ENCODE measurements at regions not wholly inside any gene's neighbourhood (a gene's known extent, or its start where the extent isn't known, plus 50 kb on each side); places are given as distances from the start of the nearest gene placed in this dataset.
"Not testable (repeated sequence)": the region's sequence is repeated elsewhere in the genome, so short reads cannot be mapped to it uniquely, and the experiment has no call there.

DNA sequence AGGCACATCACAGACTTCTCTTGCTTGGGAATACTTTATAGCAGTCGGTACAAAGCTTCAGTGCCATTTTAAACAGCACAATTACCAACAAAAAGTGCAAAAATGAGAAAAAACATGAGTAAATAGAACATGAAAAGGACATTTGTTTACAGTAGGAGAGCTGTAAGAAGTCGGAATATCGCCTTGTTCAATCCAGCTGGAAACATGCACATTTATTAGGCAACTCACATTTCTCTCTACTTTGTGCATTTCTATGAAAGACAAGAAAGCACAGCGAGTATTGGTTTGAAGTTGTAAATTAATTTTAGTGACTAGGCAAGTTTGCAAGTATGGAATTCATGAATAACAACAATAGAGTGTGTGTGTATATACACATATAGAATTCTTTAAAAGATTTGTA, 484.7 kb downstream of the DACH1 start:
- DNase-seq, result no peak

DNA sequence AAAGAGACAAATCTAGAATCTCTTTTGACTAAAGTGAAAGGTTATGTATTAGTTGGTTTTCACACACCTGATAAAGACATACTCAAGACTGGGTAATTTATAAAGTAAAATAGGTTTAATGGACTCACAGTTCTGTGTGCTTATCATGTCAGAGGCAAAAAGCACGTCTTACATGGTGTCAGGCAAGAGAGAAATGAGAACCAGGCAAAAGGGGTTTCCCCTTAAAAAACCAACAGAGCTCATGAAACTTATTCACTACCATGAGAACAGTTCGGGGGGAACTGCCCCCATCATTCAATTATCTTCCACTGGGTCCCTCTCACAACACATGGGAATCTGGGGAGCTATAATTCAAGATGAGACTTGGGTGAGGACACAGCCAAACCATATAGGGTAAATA, 486.8 kb downstream of the DACH1 start:
- DNase-seq, result no peak

- no peak for DNase-seq
These were observed 487.8 kb downstream of the DACH1 start for GRCh38 chr13:71378961-71379905.

GRCh38 chr13:71374471-71375049, 492.4 kb downstream of the DACH1 start:
- no peak for DNase-seq

DNA sequence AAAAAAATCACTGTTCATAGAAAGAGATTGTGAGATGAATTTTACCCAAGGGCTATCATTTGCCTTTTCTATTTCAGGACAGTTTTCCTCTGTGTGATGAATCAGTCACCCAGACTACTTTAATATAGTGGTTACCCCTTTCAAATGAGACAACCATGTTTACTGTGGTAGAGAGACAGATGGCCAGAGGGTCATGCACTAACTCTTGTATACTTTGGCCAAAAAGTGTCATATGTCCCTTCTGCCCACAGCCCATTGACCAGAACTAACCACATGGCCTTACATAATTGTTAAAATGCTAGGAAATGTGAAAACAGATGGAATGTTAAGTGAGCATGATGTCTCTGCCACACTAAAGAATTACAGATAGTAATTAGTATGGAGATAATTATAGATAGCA, 498.7 kb downstream of the DACH1 start:
- no peak for DNase-seq

- DNase-seq, result no peak
These were observed 507.0 kb downstream of the DACH1 start for GRCh38 chr13:71360041-71360440.

DNA sequence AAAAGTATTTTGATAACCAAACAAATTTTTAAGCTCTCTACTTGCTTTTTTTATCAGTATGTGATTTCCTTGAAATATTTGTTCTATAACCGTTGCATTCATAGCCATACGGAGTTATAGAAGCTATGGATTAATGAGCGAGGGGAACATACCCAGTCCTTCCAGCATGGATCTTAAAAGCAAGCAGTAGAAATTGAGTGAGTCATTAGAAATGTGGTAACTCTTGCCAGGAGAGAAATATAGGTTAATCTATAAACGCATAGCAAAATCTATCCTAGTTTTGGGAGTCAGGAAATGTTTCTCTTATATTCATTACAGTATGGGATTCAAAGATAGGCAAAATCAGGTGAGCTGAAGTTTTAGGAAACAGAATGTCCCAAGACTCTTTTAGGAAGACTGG, 507.4 kb downstream of the DACH1 start:
- no peak for DNase-seq

DNA sequence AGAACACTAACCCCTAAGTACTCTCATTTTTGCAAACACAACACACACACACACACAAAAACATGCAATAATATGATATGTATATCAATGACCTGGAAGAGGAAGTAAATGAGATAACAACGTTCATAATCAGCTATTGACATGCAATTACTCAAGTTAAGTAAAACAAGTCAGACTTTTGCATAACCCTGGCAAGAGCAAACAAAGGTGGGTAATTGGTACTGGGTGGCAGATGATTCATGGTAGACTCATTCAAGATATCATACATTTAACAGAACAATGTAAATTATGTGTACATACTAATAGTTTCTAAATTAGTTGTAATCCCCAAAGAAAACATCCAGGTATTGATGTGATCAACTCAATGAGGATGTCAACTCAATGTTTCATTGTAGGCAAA, 508.8 kb downstream of the DACH1 start:
- DNase-seq, result no peak

DNA sequence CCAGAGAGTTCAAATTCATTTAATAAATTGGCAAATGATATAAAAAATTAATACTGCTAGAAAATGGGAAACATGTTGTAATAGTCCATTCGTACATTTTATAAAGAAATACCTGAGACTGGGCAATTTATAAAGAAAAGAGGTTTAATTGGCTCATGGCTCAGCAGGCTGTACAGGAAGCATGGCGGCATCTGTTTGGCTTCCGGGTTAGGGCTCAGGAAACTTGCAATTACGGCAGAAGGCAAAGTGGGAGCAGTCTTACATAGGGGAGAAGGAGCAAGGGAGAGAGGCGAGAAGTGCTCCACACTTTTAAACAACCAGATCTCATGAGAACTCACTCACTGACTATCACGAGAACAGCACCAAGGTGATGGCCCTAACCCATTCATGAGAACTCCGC, 512.0 kb downstream of the DACH1 start:
- DNase-seq, result no peak

- DNase-seq, result no peak
These were observed 516.1 kb downstream of the DACH1 start for GRCh38 chr13:71350886-71351285.

- not testable (repeated sequence) for DNase-seq
These were observed 521.1 kb downstream of the DACH1 start for GRCh38 chr13:71345856-71346255.

DNA sequence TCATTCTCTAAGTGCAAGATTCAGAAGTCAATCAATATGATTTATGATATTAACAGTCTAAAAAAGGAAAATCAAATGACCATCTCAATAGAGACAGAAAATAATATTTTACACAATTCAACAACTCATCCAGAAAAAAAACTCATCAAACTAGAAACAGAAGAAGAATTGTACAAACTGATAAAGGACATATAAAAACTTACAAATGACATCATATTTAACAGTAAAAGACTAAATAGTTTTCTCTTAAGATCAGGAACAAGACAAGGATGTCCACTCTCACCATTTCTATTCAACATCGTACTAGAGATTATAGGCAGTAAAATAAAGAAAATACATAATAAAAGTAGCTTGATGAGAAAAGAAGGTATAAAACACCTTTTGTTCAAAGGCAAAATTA, 527.3 kb downstream of the DACH1 start:
- no peak for DNase-seq

DNA sequence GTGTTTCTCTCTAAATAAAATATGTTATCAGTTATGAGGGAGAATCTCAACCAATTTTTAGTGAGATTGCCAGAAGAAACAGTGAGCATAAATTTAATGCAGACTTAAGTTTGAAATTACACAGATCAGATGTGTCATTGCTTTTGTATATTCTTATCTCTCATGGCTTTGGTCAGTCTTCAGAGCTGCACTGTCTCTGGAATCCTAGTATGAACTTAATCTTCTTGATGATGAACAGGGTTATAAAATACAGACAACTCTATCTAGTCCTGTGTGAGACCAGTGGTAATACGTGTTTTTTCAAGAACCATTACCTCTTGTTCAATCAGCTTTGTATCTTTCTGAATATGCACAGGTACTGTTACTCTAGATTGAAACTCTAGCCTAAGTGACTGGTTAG, 528.0 kb downstream of the DACH1 start:
- DNase-seq, result no peak

- no peak for DNase-seq
These were observed 528.9 kb downstream of the DACH1 start for GRCh38 chr13:71338070-71338469.

GRCh38 chr13:71327266-71327665, 539.7 kb downstream of the DACH1 start:
- no peak for DNase-seq

- no peak for DNase-seq
These were observed 541.4 kb downstream of the DACH1 start for GRCh38 chr13:71325556-71325955.

- no peak for DNase-seq
These were observed 543.7 kb downstream of the DACH1 start for GRCh38 chr13:71323266-71323665.

DNA sequence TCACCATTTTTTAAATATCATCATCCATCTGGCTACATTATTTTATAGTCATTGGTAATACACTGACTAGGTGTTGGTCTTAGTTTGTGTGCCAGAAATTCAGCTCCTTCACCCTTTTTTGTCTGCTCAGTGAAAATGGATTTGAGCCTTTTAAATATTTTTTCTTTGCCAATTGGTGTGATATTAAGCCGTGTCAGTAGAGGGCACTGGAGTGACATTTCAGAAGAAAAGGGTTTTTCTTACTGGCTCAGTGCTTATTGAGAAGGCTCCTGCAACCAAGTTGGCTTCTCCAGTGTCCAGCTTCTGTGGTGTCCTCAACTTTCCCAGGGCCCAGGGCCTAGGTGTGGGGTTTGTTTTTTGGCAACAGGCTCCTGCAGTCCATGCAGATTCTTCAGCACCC, 546.6 kb downstream of the DACH1 start:
- no peak for DNase-seq

DNA sequence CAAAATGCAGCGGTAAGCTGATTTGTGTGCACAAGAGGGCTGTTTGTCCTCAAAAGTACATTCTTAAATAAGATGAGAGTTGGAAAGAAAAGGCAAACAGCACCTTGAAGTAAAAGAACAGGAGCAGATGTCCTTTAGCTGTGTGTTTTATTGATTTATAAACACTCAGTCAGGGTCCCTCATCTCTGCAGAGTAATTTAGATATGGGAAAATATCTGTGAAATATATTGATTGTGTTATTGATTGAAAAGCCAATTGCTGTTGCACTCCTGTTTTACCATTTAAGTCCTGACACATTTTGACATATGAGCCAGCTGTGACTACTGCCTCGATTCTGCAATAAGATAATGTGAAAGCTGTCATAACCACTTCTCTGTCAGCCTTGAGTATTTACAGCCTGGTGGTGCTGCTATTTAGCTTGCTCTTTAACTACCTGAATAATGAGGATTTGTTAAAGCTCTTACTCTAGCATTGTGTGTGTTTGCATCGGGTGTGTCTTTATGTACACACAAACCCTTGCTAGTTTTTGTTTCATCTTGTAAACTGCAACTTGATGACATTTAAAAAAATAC, 550.1 kb downstream of the DACH1 start:
- DNase-seq, result no peak

GRCh38 chr13:71312923-71313322, 554.1 kb downstream of the DACH1 start:
- DNase-seq, result no peak

- DNase-seq, result no peak
These were observed 557.1 kb downstream of the DACH1 start for GRCh38 chr13:71309905-71310304.

GRCh38 chr13:71306821-71307220, 560.2 kb downstream of the DACH1 start:
- DNase-seq, result no peak

DNA sequence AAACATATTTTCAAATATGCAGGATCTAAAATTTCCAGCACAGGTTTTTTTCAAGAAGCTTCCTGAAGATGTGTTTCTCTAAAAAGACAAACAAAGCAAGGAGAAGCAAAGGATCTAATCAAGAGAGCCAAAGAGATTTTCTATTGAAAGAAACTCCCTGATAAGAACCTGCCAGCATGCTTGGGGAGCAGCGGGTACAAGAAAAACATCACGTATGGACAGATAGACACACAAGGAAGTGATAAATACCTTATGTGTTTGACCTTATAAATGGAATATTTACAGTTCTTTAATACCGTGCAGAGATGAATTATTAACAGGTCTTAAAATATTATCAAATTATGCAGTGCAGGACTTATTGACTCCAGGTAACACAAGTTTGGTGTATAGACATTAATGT, 562.1 kb downstream of the DACH1 start:
- DNase-seq, result no peak

DNA sequence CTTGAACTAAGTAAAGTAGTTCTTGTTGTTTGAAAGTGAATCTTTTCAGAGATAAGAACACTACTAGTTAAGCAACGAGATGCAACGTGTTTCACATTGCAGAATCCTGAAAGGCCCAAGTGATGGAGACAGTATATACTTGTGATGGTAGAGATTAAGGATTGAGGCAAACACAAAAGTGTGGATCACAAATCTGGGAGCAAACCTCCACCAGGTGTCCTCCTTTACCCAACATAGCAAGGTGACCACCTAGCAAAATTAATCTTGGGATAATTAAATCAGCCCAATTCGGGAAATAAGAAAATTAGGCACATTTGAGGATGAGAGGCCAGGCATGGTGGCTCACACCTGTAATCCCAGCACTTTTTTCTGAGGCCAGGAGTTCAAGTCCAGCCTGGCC, 563.9 kb downstream of the DACH1 start:
- DNase-seq, result no peak
